WTC11 (cell line): ENCODE measurements at regions not wholly inside any gene's neighbourhood (a gene's known extent, or its start where the extent isn't known, plus 50 kb on each side); places are given as distances from the start of the nearest gene placed in this dataset.

ENCODE experiments used
- ATAC-seq: fragments of 200-7000 bp; cut with Tn5 transposase; 2 replicates; pipeline ENCODE4 v1.10.0; 2021; ENCODE audit warnings: mild to moderate bottlenecking, moderate library complexity
- CTCF ChIA-PET: fragments of 300-600 bp; sonication (Branson Sonifier 250); formaldehyde crosslinking; loops from one replicate; lab custom pipeline; 2021; ENCODE audit warnings: antibody characterized with exemption; lab: Charles Lee
- POLR2A ChIA-PET: fragments of 350-600 bp; sonication (Branson Sonifier 250); formaldehyde crosslinking; loops from one replicate; lab custom pipeline; 2021; ENCODE audit warnings: antibody characterized with exemption; lab: Charles Lee
- DNase-seq: peaks from one replicate; pipeline ENCODE4 v3.0.0; 2021; ENCODE audit warnings: low spot score
- H3K27ac Mint-ChIP-seq: 2 replicates; pipeline ENCODE4 v1.8.0; 2021; ENCODE audit warnings: mixed read lengths
- H3K27me3 Mint-ChIP-seq: 2 replicates; pipeline ENCODE4 v1.8.0; 2021; ENCODE audit warnings: low read depth, mild to moderate bottlenecking, moderate library complexity, mixed read lengths
- H3K36me3 Mint-ChIP-seq: 2 replicates; pipeline ENCODE4 v1.8.0; 2021; ENCODE audit warnings: mixed read lengths
- H3K4me1 Mint-ChIP-seq: 2 replicates; pipeline ENCODE4 v1.8.0; 2022; ENCODE audit warnings: mixed read lengths
- H3K4me3 Mint-ChIP-seq: 2 replicates; pipeline ENCODE4 v1.8.0; 2021; ENCODE audit warnings: mild to moderate bottlenecking, moderate library complexity, mixed read lengths
- H3K9me3 Mint-ChIP-seq: 2 replicates; pipeline ENCODE4 v1.8.0; 2021; ENCODE audit warnings: mixed read lengths
- FOXK1 ChIP-seq: sonication (generic); formaldehyde crosslinking; IDR thresholded peaks from 2 replicates; pipeline ENCODE4 v1.8.0; 2022; ENCODE audit warnings: mild to moderate bottlenecking, moderate library complexity, missing genetic modification reagents
- GABPB1 ChIP-seq: sonication (generic); formaldehyde crosslinking; IDR thresholded peaks from 2 replicates; pipeline ENCODE4 v1.8.1; 2023; ENCODE audit warnings: mild to moderate bottlenecking, missing genetic modification reagents
- RORB ChIP-seq: fragments of 250-450 bp; sonication (Bioruptor Pico); IDR thresholded peaks from 2 replicates; pipeline ENCODE4 v1.9.0; 2021; ENCODE audit warnings: mild to moderate bottlenecking
- TCF7 ChIP-seq: sonication (generic); formaldehyde crosslinking; IDR thresholded peaks from 2 replicates; pipeline ENCODE4 v1.8.0; 2022; ENCODE audit warnings: mild to moderate bottlenecking, low read depth, missing genetic modification reagents, moderate library complexity
- ZNF423 ChIP-seq: fragments of 250-450 bp; sonication (Bioruptor Pico); IDR thresholded peaks from 2 replicates; pipeline ENCODE4 v2.1.2; 2022; ENCODE audit warnings: mild to moderate bottlenecking, moderate library complexity
- TF ChIP-seq, protein P1 (sequence below): sonication (generic); formaldehyde crosslinking; IDR thresholded peaks from 2 replicates; pipeline ENCODE4 v1.8.0; 2023; ENCODE audit warnings: missing genetic modification reagents, mild to moderate bottlenecking, borderline replicate concordance
- TF ChIP-seq, protein P2 (sequence below): fragments of 250-450 bp; sonication (Bioruptor Pico); IDR thresholded peaks from 2 replicates; pipeline ENCODE4 v2.1.2; 2022; ENCODE audit warnings: mild to moderate bottlenecking, moderate library complexity
- TF ChIP-seq, protein P3 (sequence below): sonication (generic); formaldehyde crosslinking; IDR thresholded peaks from 2 replicates; pipeline ENCODE4 v1.8.1; 2022; ENCODE audit warnings: low read depth, mild to moderate bottlenecking, moderate library complexity, missing genetic modification reagents, borderline replicate concordance
- TF ChIP-seq, protein P4 (sequence below): sonication (generic); formaldehyde crosslinking; IDR thresholded peaks from 2 replicates; pipeline ENCODE4 v1.8.1; 2023; ENCODE audit warnings: mild to moderate bottlenecking, missing genetic modification reagents, borderline replicate concordance
- TF ChIP-seq, protein P5 (sequence below): sonication (generic); formaldehyde crosslinking; IDR thresholded peaks from 2 replicates; pipeline ENCODE4 v1.8.0; 2022; ENCODE audit warnings: missing genetic modification reagents
- TF ChIP-seq, protein P6 (sequence below): sonication (generic); formaldehyde crosslinking; IDR thresholded peaks from 2 replicates; pipeline ENCODE4 v1.8.0; 2022; ENCODE audit warnings: mild to moderate bottlenecking, missing genetic modification reagents
- TF ChIP-seq, protein P7 (sequence below): sonication (generic); formaldehyde crosslinking; IDR thresholded peaks from 2 replicates; pipeline ENCODE4 v1.8.1; 2022; ENCODE audit warnings: mild to moderate bottlenecking, missing genetic modification reagents, moderate library complexity, borderline replicate concordance

DNA sequence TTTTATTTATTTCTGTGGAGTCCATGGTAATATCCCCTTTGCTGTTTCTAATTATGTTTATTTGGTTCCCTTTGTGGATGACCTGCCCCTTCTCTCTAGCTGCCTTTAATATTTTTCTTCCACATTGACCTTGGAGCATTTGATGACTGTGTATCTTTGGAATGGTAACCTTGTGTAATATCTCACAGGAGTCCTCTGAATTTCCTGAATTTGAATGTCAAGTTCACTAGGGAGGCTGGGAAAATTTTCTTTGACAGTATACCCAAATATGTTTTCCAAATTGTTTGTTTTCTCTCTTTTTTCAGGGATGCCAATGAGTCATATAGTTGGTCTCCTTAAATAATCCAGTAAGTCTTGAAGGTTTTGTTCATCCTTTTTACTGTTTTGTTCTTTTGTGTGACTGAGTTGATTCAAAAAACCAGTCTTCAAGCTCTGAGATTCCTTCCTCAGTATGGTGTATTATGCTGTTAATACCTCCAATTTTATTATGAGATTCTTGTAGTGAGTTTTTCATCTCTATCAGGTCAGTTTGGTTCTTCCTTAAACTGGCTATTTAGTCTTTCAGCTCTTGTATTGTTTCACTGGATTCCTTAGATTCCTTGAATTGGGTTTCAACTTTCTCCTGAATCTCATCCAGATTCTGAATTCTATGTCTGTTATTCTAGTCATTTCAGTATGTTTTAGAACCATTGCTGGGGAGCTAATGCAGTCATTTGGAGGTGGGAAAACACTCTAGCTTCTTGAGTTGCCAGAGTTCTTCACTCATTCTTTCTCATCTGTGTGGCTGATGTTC is 349.0 kb upstream of the TARS1 start (continued):
- TF ChIP-seq, protein P1, sequence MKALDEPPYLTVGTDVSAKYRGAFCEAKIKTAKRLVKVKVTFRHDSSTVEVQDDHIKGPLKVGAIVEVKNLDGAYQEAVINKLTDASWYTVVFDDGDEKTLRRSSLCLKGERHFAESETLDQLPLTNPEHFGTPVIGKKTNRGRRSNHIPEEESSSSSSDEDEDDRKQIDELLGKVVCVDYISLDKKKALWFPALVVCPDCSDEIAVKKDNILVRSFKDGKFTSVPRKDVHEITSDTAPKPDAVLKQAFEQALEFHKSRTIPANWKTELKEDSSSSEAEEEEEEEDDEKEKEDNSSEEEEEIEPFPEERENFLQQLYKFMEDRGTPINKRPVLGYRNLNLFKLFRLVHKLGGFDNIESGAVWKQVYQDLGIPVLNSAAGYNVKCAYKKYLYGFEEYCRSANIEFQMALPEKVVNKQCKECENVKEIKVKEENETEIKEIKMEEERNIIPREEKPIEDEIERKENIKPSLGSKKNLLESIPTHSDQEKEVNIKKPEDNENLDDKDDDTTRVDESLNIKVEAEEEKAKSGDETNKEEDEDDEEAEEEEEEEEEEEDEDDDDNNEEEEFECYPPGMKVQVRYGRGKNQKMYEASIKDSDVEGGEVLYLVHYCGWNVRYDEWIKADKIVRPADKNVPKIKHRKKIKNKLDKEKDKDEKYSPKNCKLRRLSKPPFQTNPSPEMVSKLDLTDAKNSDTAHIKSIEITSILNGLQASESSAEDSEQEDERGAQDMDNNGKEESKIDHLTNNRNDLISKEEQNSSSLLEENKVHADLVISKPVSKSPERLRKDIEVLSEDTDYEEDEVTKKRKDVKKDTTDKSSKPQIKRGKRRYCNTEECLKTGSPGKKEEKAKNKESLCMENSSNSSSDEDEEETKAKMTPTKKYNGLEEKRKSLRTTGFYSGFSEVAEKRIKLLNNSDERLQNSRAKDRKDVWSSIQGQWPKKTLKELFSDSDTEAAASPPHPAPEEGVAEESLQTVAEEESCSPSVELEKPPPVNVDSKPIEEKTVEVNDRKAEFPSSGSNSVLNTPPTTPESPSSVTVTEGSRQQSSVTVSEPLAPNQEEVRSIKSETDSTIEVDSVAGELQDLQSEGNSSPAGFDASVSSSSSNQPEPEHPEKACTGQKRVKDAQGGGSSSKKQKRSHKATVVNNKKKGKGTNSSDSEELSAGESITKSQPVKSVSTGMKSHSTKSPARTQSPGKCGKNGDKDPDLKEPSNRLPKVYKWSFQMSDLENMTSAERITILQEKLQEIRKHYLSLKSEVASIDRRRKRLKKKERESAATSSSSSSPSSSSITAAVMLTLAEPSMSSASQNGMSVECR = no peak
- TF ChIP-seq RORB (CRISPR knock-in tag) (no peak), TCF7 (CRISPR knock-in tag) (no peak)
- TF ChIP-seq, protein P2, sequence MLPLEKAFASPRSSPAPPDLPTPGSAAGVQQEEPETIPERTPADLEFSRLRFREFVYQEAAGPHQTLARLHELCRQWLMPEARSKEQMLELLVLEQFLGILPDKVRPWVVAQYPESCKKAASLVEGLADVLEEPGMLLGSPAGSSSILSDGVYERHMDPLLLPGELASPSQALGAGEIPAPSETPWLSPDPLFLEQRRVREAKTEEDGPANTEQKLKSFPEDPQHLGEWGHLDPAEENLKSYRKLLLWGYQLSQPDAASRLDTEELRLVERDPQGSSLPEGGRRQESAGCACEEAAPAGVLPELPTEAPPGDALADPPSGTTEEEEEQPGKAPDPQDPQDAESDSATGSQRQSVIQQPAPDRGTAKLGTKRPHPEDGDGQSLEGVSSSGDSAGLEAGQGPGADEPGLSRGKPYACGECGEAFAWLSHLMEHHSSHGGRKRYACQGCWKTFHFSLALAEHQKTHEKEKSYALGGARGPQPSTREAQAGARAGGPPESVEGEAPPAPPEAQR (CRISPR knock-in tag) = no peak
- TF ChIP-seq, protein P3, sequence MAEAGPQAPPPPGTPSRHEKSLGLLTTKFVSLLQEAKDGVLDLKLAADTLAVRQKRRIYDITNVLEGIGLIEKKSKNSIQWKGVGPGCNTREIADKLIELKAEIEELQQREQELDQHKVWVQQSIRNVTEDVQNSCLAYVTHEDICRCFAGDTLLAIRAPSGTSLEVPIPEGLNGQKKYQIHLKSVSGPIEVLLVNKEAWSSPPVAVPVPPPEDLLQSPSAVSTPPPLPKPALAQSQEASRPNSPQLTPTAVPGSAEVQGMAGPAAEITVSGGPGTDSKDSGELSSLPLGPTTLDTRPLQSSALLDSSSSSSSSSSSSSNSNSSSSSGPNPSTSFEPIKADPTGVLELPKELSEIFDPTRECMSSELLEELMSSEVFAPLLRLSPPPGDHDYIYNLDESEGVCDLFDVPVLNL (CRISPR knock-in tag) = no peak
- TF ChIP-seq, protein P4, sequence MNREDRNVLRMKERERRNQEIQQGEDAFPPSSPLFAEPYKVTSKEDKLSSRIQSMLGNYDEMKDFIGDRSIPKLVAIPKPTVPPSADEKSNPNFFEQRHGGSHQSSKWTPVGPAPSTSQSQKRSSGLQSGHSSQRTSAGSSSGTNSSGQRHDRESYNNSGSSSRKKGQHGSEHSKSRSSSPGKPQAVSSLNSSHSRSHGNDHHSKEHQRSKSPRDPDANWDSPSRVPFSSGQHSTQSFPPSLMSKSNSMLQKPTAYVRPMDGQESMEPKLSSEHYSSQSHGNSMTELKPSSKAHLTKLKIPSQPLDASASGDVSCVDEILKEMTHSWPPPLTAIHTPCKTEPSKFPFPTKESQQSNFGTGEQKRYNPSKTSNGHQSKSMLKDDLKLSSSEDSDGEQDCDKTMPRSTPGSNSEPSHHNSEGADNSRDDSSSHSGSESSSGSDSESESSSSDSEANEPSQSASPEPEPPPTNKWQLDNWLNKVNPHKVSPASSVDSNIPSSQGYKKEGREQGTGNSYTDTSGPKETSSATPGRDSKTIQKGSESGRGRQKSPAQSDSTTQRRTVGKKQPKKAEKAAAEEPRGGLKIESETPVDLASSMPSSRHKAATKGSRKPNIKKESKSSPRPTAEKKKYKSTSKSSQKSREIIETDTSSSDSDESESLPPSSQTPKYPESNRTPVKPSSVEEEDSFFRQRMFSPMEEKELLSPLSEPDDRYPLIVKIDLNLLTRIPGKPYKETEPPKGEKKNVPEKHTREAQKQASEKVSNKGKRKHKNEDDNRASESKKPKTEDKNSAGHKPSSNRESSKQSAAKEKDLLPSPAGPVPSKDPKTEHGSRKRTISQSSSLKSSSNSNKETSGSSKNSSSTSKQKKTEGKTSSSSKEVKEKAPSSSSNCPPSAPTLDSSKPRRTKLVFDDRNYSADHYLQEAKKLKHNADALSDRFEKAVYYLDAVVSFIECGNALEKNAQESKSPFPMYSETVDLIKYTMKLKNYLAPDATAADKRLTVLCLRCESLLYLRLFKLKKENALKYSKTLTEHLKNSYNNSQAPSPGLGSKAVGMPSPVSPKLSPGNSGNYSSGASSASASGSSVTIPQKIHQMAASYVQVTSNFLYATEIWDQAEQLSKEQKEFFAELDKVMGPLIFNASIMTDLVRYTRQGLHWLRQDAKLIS = no peak
- TF ChIP-seq, all 79 proteins: peak for 0

DNA sequence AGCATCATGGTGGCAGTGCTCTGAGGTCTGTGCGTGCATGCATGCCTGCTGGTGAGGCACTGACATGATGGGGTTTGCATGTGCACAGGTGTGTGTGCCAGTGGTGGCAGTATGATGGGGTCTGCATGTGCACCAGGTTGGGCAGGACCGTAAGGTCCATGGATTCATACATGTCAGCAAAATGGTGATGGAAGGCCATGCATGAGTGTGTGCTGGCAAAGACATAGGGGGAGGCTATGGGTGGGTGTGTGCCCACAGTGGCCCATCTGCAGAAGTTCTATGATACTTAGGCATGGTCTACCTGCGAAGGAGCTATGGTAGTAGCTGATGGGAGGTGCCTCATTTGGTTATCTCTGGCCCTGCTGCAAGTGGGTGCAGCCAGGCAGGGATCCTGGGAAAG is 348.0 kb upstream of the TARS1 start:
- Mint-ChIP-seq H3K27me3 (no peaks in the 10 kb centered on the region), H3K4me1 (peaks cover 9% of the 10 kb centered on the region), H3K4me3 (no peak overlapping the region), H3K27ac (no peak overlapping the region), H3K9me3 (peaks cover 3% of the 10 kb centered on the region; the same call in 1 of the 2 replicates), H3K36me3 (no peaks in the 10 kb centered on the region)
- CTCF ChIA-PET = no interaction called here
- ATAC-seq = no peak
- TF ChIP-seq ZNF423 (CRISPR knock-in tag) (no peak), FOXK1 (no peak)
- POLR2A ChIA-PET = no interaction called here
- no peak for DNase-seq

DNA sequence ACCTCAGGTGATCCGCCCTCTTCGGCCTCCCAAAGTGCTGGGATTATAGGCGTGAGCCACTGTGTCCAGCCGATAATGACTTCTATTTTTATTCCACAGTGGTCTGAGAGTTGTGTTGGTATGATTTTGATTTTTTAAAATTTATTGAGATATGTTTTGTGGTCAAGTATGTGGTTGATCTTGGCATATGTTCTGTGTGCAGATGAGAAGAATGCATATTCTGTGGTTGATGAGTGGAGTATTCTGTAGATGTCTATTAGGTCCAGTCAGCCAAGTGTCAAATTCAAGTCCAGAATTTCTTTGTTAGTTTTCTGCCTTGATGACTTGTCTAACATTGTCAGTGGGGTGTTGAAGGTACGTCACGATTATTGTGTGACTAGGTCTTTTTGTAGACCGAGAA is 338.2 kb upstream of the TARS1 start:
- no peak overlapping the region for H3K4me3 Mint-ChIP-seq
- TF ChIP-seq, protein P5, sequence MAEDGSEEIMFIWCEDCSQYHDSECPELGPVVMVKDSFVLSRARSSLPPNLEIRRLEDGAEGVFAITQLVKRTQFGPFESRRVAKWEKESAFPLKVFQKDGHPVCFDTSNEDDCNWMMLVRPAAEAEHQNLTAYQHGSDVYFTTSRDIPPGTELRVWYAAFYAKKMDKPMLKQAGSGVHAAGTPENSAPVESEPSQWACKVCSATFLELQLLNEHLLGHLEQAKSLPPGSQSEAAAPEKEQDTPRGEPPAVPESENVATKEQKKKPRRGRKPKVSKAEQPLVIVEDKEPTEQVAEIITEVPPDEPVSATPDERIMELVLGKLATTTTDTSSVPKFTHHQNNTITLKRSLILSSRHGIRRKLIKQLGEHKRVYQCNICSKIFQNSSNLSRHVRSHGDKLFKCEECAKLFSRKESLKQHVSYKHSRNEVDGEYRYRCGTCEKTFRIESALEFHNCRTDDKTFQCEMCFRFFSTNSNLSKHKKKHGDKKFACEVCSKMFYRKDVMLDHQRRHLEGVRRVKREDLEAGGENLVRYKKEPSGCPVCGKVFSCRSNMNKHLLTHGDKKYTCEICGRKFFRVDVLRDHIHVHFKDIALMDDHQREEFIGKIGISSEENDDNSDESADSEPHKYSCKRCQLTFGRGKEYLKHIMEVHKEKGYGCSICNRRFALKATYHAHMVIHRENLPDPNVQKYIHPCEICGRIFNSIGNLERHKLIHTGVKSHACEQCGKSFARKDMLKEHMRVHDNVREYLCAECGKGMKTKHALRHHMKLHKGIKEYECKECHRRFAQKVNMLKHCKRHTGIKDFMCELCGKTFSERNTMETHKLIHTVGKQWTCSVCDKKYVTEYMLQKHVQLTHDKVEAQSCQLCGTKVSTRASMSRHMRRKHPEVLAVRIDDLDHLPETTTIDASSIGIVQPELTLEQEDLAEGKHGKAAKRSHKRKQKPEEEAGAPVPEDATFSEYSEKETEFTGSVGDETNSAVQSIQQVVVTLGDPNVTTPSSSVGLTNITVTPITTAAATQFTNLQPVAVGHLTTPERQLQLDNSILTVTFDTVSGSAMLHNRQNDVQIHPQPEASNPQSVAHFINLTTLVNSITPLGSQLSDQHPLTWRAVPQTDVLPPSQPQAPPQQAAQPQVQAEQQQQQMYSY (CRISPR knock-in tag) = no peak
- TF ChIP-seq, protein P6, sequence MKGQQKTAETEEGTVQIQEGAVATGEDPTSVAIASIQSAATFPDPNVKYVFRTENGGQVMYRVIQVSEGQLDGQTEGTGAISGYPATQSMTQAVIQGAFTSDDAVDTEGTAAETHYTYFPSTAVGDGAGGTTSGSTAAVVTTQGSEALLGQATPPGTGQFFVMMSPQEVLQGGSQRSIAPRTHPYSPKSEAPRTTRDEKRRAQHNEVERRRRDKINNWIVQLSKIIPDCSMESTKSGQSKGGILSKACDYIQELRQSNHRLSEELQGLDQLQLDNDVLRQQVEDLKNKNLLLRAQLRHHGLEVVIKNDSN (CRISPR knock-in tag) = no peak
- TF ChIP-seq, protein P7, sequence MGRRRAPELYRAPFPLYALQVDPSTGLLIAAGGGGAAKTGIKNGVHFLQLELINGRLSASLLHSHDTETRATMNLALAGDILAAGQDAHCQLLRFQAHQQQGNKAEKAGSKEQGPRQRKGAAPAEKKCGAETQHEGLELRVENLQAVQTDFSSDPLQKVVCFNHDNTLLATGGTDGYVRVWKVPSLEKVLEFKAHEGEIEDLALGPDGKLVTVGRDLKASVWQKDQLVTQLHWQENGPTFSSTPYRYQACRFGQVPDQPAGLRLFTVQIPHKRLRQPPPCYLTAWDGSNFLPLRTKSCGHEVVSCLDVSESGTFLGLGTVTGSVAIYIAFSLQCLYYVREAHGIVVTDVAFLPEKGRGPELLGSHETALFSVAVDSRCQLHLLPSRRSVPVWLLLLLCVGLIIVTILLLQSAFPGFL (CRISPR knock-in tag) = no peak
- no peak for TF ChIP-seq GABPB1 (CRISPR knock-in tag)
- ATAC-seq (no peak), DNase-seq (no peak)
- ChIA-PET CTCF (no interaction called here), POLR2A (no interaction called here)
- peaks cover 8% of the 10 kb centered on the region; the same call in 1 of the 2 replicates for H3K27me3 Mint-ChIP-seq
- peaks cover 72% of the 10 kb centered on the region for H3K36me3 Mint-ChIP-seq
- H3K9me3 Mint-ChIP-seq = peaks cover 84% of the 10 kb centered on the region
- H3K27ac Mint-ChIP-seq = no peak overlapping the region
- H3K4me1 Mint-ChIP-seq = no peaks in the 10 kb centered on the region
